GM12874 (cell line): ENCODE measurements at regions not wholly inside any gene's neighbourhood (a gene's known extent, or its start where the extent isn't known, plus 50 kb on each side); places are given as distances from the start of the nearest gene placed in this dataset.

Source experiments
- TF ChIP-seq, protein P1 (sequence below): IDR thresholded peaks from 2 replicates; pipeline ENCODE4 v1.5.1; 2011; ENCODE audit warnings: low read depth, mild to moderate bottlenecking, control low read depth, low read length, moderate library complexity; ENCODE audit not compliant: insufficient read depth

- TF ChIP-seq, protein P1, sequence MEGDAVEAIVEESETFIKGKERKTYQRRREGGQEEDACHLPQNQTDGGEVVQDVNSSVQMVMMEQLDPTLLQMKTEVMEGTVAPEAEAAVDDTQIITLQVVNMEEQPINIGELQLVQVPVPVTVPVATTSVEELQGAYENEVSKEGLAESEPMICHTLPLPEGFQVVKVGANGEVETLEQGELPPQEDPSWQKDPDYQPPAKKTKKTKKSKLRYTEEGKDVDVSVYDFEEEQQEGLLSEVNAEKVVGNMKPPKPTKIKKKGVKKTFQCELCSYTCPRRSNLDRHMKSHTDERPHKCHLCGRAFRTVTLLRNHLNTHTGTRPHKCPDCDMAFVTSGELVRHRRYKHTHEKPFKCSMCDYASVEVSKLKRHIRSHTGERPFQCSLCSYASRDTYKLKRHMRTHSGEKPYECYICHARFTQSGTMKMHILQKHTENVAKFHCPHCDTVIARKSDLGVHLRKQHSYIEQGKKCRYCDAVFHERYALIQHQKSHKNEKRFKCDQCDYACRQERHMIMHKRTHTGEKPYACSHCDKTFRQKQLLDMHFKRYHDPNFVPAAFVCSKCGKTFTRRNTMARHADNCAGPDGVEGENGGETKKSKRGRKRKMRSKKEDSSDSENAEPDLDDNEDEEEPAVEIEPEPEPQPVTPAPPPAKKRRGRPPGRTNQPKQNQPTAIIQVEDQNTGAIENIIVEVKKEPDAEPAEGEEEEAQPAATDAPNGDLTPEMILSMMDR = no peak
Measured at GRCh38 chr20:1818247-1818840, 76.9 kb upstream of the SIRPA start.

DNA sequence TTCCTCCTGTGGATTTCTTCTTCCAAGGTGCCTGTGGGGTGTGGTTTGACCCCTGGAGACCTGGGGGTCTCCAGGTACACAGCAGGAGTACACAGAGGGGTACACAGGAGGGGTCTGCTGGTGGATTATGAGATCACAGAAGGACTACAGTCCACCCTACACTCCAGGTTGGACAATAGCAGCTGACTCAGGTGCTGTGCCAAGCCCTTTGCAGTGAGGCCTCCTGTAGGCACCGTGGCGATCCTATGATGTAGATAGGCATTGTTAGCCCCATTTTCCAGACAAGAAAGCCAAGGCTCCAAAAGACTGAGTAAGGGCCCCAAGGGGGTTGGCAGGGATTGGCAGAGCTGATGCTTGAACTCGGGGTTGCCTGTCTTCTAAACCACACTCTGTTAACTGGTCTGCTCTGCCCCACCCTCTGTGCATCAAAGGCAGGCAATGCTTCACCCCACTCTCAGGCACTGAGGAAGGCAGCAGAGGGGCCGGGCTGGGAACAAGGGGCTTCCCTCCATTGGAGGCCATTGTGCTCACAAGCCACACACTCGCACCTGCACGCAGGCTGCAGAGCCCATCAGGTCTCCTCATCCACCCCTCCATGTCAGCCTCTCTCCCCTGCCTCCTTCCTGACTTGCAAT lies 77.5 kb upstream of the SIRPA start:
- TF ChIP-seq, protein P1 = no peak

DNA sequence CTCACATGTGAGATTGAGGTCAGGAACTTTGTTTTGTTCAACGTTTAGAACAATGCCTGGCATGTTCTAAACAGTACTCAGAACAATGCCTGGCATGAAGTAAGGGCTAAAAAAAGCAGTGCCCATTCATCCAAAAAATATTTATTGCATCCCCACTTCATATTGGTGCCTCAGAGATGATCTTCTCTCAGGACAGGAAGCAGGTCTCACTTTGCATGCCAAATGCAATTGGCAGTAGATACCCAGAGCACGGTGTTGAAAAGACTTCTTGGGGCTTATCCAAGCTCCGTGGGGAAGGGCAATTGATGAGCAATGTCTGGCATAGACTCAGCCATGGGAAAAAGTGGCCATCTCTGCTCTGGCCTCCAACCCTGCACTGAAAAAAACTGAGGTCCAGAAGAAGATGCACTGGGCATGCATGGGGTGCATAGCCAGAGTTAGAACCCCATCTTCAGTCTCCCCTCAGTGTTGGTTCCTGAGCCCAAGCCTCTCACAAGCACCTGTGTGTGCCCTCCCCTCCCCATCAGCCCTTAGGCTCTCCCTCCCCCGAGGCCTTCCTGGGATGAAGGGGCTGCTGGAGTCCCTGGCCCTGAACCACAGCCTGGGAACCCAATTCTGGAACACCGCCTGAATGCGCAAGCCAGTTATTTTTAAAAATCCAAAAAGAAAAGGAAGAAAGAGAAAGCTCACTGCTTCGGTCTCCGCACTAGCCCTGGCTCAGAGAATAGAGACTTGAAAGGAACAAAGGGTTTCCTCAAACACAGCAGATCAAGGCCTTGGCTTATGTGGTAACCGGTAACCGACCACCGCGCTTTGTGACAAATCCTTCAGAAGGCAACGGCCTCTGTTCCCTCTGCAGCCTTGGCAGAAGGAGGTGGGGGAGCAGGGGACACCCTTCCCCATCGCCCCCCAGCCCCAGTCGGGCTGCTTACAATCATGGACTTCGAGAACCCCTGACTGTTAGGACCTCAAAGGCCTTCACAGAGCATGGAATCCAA lies 78.5 kb upstream of the SIRPA start:
- TF ChIP-seq, protein P1 = no peak

DNA sequence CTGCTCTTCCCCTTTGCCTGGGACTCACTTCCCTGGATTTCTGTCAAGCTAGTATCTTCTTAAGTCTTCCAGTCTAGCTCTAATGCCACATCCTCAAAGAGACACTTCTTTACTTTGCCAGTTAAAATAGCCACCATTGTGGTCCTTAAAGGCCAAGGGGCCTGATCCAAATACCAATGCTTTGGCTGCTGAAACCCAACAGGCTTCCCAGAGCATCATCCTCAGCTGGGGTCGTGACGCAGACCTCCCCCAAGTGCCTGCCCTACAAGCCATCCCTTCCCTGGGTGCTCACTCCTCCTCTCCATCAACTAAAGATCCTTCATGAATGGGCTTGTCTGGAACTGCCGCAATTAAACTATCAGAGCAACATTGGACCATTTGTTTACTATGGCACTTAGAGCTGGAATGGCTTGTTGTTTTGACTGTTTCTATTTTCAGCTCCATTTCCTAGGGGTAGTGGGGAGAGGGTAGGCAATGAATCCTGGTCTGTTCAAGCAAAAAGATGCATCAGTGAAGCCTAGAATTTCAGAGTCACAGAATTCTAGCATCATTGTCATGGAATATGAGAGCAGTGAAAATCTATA lies 79.6 kb upstream of the SIRPA start:
- TF ChIP-seq, protein P1 = no peak

DNA sequence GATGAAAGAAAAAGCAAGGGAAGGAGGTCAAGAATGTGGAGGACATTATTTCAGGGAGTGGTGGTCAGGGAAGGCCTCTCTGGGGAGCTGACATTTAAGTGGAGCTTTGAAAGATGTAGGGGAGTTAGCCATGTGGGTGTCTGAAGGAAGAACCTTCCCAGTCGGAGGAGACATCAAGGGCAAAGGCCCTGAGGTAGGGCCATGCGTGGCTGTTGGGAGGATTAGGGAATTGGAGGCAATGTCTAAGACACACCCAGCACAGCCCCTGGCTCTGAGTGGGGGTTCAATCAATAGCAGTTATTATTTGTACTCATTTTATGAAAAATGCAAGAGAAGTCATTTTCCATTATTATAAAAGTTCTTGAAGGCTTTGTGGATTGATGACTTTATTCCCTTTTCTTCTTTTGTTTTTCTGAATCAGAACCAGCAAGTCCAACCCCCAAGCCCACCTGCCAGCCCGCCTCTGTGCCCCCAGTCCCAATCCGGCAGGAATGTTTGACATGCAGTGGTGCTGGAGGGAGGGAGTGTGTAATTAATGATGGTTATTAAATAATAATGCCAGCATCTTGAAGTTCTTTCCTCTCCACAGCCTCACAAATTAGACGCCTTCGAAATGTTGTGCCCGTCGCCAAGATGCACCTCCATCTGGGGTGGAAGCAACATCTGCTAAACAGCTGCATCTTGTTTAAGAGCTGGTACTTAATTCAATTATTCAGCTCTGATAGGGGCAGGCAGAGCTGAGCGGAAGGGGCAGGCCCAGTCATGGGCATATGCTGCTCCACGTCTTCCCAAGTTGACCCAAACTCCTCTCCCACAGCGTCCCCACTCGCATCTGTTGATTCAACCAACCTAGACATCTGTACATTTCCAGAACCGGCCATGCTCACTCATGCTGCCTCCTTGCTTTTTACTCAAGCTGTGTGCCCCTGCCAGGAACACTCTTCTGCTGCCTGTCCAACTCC lies 81.3 kb upstream of the SIRPA start:
- TF ChIP-seq, protein P1 = no peak

DNA sequence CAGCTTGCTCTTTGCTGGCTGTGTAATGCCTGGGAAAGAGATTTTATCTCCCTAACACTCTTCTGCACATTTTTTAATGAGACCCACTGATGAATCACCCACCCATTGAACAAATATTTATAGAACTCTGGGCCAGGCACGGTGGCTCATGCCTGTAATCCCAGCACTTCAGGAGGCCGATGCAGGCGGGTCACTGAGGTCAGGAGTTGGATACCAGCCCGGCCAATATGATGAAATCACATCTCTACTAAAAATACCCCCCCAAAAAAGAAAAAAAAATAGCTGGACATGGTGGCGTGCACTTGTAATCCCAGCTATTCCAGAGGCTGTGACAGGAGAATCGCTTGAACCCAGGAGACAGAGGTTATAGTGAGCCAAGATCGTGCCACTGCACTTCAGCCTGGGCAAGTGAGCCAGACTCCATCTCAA lies 82.1 kb upstream of the SIRPA start:
- TF ChIP-seq, protein P1 = no peak
